PFSK-1 (cell line): ENCODE measurements at regions not wholly inside any gene's neighbourhood (a gene's known extent, or its start where the extent isn't known, plus 50 kb on each side); places are given as distances from the start of the nearest gene placed in this dataset.

ENCODE experiments used
- FOXP2 ChIP-seq: optimal IDR thresholded peaks from 2 replicates; pipeline ENCODE3; 2011; ENCODE audit warnings: borderline replicate concordance, control low read depth, inconsistent platforms; ENCODE audit not compliant: insufficient read depth; ENCODE audit errors: extremely low read length, extremely low read depth
- POLR2AphosphoS5 ChIP-seq: IDR thresholded peaks from 2 replicates; pipeline ENCODE4 v1.6.1; 2012; ENCODE audit warnings: low read depth, mild to moderate bottlenecking, control low read depth, low read length, moderate library complexity
- REST ChIP-seq, 2 experiments: IDR thresholded peaks; 2 replicates each; pipeline versions ENCODE4 v1.6.1 to v1.8.0; 2011 to 2012; ENCODE audit warnings: low read depth in 2 of 2, low read length in 2 of 2, control low read depth in 1 of 2, inconsistent platforms in 1 of 2, mild to moderate bottlenecking in 1 of 2, moderate library complexity in 1 of 2; ENCODE audit not compliant: insufficient read depth in 1 of 2
- SIN3A ChIP-seq: IDR thresholded peaks from 2 replicates; pipeline ENCODE4 v1.6.1; 2012; ENCODE audit warnings: mild to moderate bottlenecking, low read length, moderate library complexity, borderline replicate concordance; ENCODE audit not compliant: insufficient read depth
- TAF1 ChIP-seq: IDR thresholded peaks from 2 replicates; pipeline ENCODE4 v1.6.1; 2012; ENCODE audit warnings: low read length, control low read depth, borderline replicate concordance; ENCODE audit not compliant: insufficient read depth

GRCh38 chrX:39318506-39319343 is 517.5 kb downstream of the MID1IP1 start:
- TF ChIP-seq REST (IDR thresholded peaks at IDR 0.05; ENCODE audit: insufficient read depth in 1 of 2, low read depth in 2 of 2, low read length in 2 of 2): no peak
- TF ChIP-seq TAF1: no peak
- no peak for TF ChIP-seq FOXP2
- TF ChIP-seq SIN3A: no peak
- no peak for TF ChIP-seq POLR2AphosphoS5

GRCh38 chrX:39320165-39320564 is 518.9 kb downstream of the MID1IP1 start:
- TF ChIP-seq SIN3A (no peak), FOXP2 (no peak), POLR2AphosphoS5 (no peak), REST (IDR thresholded peaks at IDR 0.05; ENCODE audit: insufficient read depth in 1 of 2, low read depth in 2 of 2, low read length in 2 of 2) (no peak), TAF1 (no peak)

GRCh38 chrX:39322496-39322895 is 521.2 kb downstream of the MID1IP1 start:
- TF ChIP-seq POLR2AphosphoS5 (no peak), FOXP2 (no peak), TAF1 (no peak), REST (IDR thresholded peaks at IDR 0.05; ENCODE audit: insufficient read depth in 1 of 2, low read depth in 2 of 2, low read length in 2 of 2) (no peak), SIN3A (no peak)

- TF ChIP-seq POLR2AphosphoS5 (no peak), TAF1 (no peak), FOXP2 (no peak), REST (IDR thresholded peaks at IDR 0.05; ENCODE audit: insufficient read depth in 1 of 2, low read depth in 2 of 2, low read length in 2 of 2) (no peak), SIN3A (no peak)
These were observed 523.1 kb downstream of the MID1IP1 start for GRCh38 chrX:39324233-39324930.
